HepG2 (cell line): ENCODE measurements at regions not wholly inside any gene's neighbourhood (a gene's known extent, or its start where the extent isn't known, plus 50 kb on each side); places are given as distances from the start of the nearest gene placed in this dataset.

Source experiments
- ATAC-seq: fragments of 200-7000 bp; cut with Tn5 transposase; 3 replicates; pipeline ENCODE4 v1.9.1; 2020; ENCODE audit warnings: mild to moderate bottlenecking, moderate library complexity
- BruUV-seq: library from RNA; stranded (reverse); fragments of 400-500 nt; replicated peaks from 2 replicates; lab custom pipeline; 2021; lab: Mats Ljungman, UMichigan
- CTCF ChIA-PET: fragments of 300-600 bp; formaldehyde crosslinking; extraction: SDS; loops from one replicate; lab custom pipeline; 2021; ENCODE audit warnings: low total read pairs, inconsistent platforms, low intra/inter-chr PET ratio; lab: Yijun Ruan, JAX
- POLR2A ChIA-PET: fragments of 350-600 bp; sonication (Branson Sonifier 250); formaldehyde crosslinking; loops from one replicate; lab custom pipeline; 2020; ENCODE audit warnings: antibody characterized with exemption, inconsistent platforms; lab: Yijun Ruan, JAX
- DNase-seq: peaks from one replicate; pipeline ENCODE4 v3.0.0-alpha.2; 2015; ENCODE audit warnings: low spot score
- FAIRE-seq: peaks from 3 replicates; lab custom pipeline; 2011; peaks lifted over from hg19 to GRCh38; lab: Jason Lieb, UNC
- H2AFZ ChIP-seq: one replicate; pipeline ENCODE4 v1.6.1; 2011; ENCODE audit warnings: low read length, inconsistent platforms
- H3K27ac ChIP-seq: fragments of 300-600 bp; 3 replicates; pipeline ENCODE4 v1.8.0; 2011; ENCODE audit warnings: mixed run types, mild to moderate bottlenecking, mixed read lengths, low read length, inconsistent platforms; ENCODE audit not compliant: insufficient read depth; ENCODE audit errors: extremely low read length
- H3K27me3 ChIP-seq, 2 experiments: fragments of 200-600 bp in 1 of 2; 2 replicates in 1 of 2; 3 replicates in 1 of 2; pipeline versions ENCODE4 v1.6.0 to v1.8.0; 2011; ENCODE audit warnings: low read length in 2 of 2, mild to moderate bottlenecking in 2 of 2, moderate library complexity in 2 of 2, inconsistent platforms in 1 of 2; ENCODE audit not compliant: insufficient read depth in 2 of 2, control insufficient read depth in 1 of 2
- H3K36me3 ChIP-seq, 2 experiments: fragments of 200-600 bp in 1 of 2; replicated peaks in 1 of 2; 2 replicates in 1 of 2; 3 replicates in 1 of 2; pipeline versions ENCODE4 v1.5.1 to v1.8.0; 2011; ENCODE audit warnings: low read length in 2 of 2, inconsistent platforms in 1 of 2; ENCODE audit not compliant: insufficient read depth in 2 of 2, control insufficient read depth in 1 of 2
- H3K4me1 ChIP-seq: 2 replicates; pipeline ENCODE4 v1.5.1; 2012; ENCODE audit warnings: low read length, inconsistent platforms; ENCODE audit not compliant: insufficient read depth
- H3K4me2 ChIP-seq: 2 replicates; pipeline ENCODE4 v1.6.0; 2011; ENCODE audit warnings: low read depth, low read length, inconsistent platforms
- H3K4me3 ChIP-seq, 3 experiments: fragments of 200-600 bp in 1 of 3; sonication (generic), shearing (Covaris generic) in 1 of 3; replicated peaks in 1 of 3; 2 replicates each; pipeline ENCODE4 v1.5.1; 2011 to 2016; ENCODE audit warnings: low read length in 3 of 3, inconsistent platforms in 2 of 3, low read depth in 2 of 3, mild to moderate bottlenecking in 2 of 3, control low read depth in 1 of 3, mixed read lengths in 1 of 3; ENCODE audit not compliant: insufficient read depth in 1 of 3
- H3K79me2 ChIP-seq: one replicate; pipeline ENCODE4 v1.6.1; 2011; ENCODE audit warnings: low read length, inconsistent platforms; ENCODE audit not compliant: insufficient read depth
- H3K9ac ChIP-seq: 2 replicates; pipeline ENCODE4 v1.6.0; 2011; ENCODE audit warnings: mild to moderate bottlenecking, low read depth, low read length, inconsistent platforms; ENCODE audit not compliant: insufficient read depth
- H3K9me3 ChIP-seq: 2 replicates; pipeline ENCODE4 v1.5.1; 2012; ENCODE audit warnings: mild to moderate bottlenecking, low read length
- H4K20me1 ChIP-seq: 2 replicates; pipeline ENCODE4 v1.6.0; 2011; ENCODE audit warnings: inconsistent platforms, mild to moderate bottlenecking, low read length, moderate library complexity; ENCODE audit not compliant: insufficient read depth
- AHDC1 ChIP-seq: sonication (generic); formaldehyde crosslinking; IDR thresholded peaks from 2 replicates; pipeline ENCODE4 v1.5.1; 2020; ENCODE audit warnings: mild to moderate bottlenecking, missing genetic modification reagents, borderline replicate concordance
- ATF1 ChIP-seq: IDR thresholded peaks from 2 replicates; pipeline ENCODE4 v1.6.1; 2016; ENCODE audit warnings: mild to moderate bottlenecking, control low read depth
- BHLHE40 ChIP-seq: IDR thresholded peaks from 2 replicates; pipeline ENCODE4 v1.6.1; 2011; ENCODE audit warnings: low read length, improper control_type of control experiment
- CREM ChIP-seq, 2 experiments: sonication (generic) in 1 of 2; formaldehyde crosslinking in 1 of 2; IDR thresholded peaks; 2 replicates each; pipeline versions ENCODE4 v1.4.0 to v1.6.1; 2016 to 2020; ENCODE audit warnings: antibody characterized with exemption in 1 of 2, mild to moderate bottlenecking in 1 of 2, missing genetic modification reagents in 1 of 2
- HMG20B ChIP-seq: conservative IDR thresholded peaks from 2 replicates; pipeline ENCODE4 v1.6.1; 2016; ENCODE audit warnings: missing genetic modification reagents, missing compliant biosample characterization
- NCOA2 ChIP-seq: sonication (generic); formaldehyde crosslinking; IDR thresholded peaks from 2 replicates; pipeline ENCODE4 v1.8.0; 2022; ENCODE audit warnings: inconsistent platforms
- ONECUT2 ChIP-seq: sonication (generic); formaldehyde crosslinking; IDR thresholded peaks from 2 replicates; pipeline ENCODE4 v1.4.0; 2020; ENCODE audit warnings: missing genetic modification reagents
- RXRA ChIP-seq: sonication (generic); formaldehyde crosslinking; IDR thresholded peaks from 2 replicates; pipeline ENCODE4 v1.5.1; 2020; ENCODE audit warnings: missing genetic modification reagents
- RXRB ChIP-seq: IDR thresholded peaks from 2 replicates; pipeline ENCODE4 v1.6.1; 2016; ENCODE audit warnings: borderline replicate concordance, missing genetic modification reagents, missing compliant biosample characterization
- SAP130 ChIP-seq: IDR thresholded peaks from 2 replicates; pipeline ENCODE4 v1.6.1; 2016; ENCODE audit warnings: low read depth
- SMARCE1 ChIP-seq: fragments of 450-650 bp; IDR thresholded peaks from 2 replicates; pipeline ENCODE4 v1.6.1; 2017; ENCODE audit warnings: borderline replicate concordance
- TBL1XR1 ChIP-seq: fragments of 150-350 bp; IDR thresholded peaks from 2 replicates; pipeline ENCODE4 v1.6.1; 2014; ENCODE audit warnings: borderline replicate concordance, low read length; ENCODE audit not compliant: partially characterized antibody
- TBX2 ChIP-seq: sonication (generic); formaldehyde crosslinking; IDR thresholded peaks from 2 replicates; pipeline ENCODE4 v1.5.0; 2020; ENCODE audit warnings: missing genetic modification reagents, mild to moderate bottlenecking, borderline replicate concordance
- TCF7L2 ChIP-seq: IDR thresholded peaks from 2 replicates; pipeline ENCODE4 v1.6.1; 2011; ENCODE audit warnings: mild to moderate bottlenecking, low read depth, low read length, moderate library complexity
- ZNF205 ChIP-seq: IDR thresholded peaks from 2 replicates; pipeline ENCODE4 v1.6.1; 2018; ENCODE audit warnings: missing biosample characterization, missing genetic modification reagents
- ZNF33B ChIP-seq: sonication (generic); formaldehyde crosslinking; IDR thresholded peaks from 2 replicates; pipeline ENCODE4 v1.5.1; 2020; ENCODE audit warnings: mild to moderate bottlenecking, missing genetic modification reagents
- ZNF446 ChIP-seq: sonication (generic); formaldehyde crosslinking; IDR thresholded peaks from 2 replicates; pipeline ENCODE4 v1.5.0; 2020; ENCODE audit warnings: mild to moderate bottlenecking, missing genetic modification reagents
- WGBS: methylation state at CpG from one replicate; pipeline ENCODE4 v1.1.6; 2017; ENCODE audit warnings: low lambda C conversion rate; 5-methylcytosine and 5-hydroxymethylcytosine counted together
- in situ Hi-C: cut with HindIII; loops from 2 replicates; pipeline ENCODE4 v1.10.0; 2017; ENCODE audit warnings: low pct_unique_long_range_greater_than_20kb; ENCODE audit not compliant: extremely low pct_ligation_motif_present
- intact Hi-C: fragments of 100-400 bp; cut with micrococcal nuclease; formaldehyde crosslinking; loops from one replicate; pipeline ENCODE4 v1.10.0; 2022; ENCODE audit not compliant: unreplicated experiment
- TF ChIP-seq, protein P1 (sequence below): sonication (generic); formaldehyde crosslinking; IDR thresholded peaks from 2 replicates; pipeline ENCODE4 v1.4.0; 2020; ENCODE audit warnings: missing genetic modification reagents

DNA sequence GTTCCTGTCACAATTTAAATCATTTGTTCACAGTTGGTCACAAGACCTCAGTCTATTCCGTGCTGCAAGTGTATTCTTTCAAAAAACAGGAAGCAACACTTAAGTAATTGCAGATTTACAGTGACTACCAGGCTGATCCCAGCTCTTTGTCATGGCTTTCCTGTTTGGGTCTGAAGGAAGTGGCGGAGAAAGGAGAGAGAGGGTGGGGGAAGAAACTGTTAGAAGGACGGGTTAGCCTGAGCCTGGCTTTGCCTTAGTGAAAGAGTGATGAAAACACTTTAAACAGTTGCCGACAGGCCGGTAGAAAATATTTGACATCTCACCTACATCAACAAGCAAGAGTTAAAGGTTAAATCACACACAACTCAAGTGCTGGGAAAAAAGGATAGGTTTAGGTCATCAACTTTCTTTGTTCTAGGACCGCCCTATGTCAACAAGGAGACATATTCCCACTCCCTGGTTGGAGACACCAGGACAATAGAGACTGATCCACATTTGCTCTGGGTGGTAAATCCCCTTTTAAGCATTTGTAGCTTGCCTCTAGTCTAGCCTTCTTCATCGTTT is 102.2 kb upstream of the DAB2 start:
- Histone ChIP-seq H3K9me3 (no peaks in the 10 kb centered on the region), H4K20me1 (no peaks in the 10 kb centered on the region), H3K79me2 (no peaks in the 10 kb centered on the region), H3K27ac (peak overlapping the region; percentile 16), H3K36me3 (no peaks in the 10 kb centered on the region), H3K27me3 (peaks cover 0 to 2% of the 10 kb centered on the region in 2 experiments; a peak in 1 of 5 replicates), H2AFZ (peak overlapping the region; percentile 71), H3K4me2 (peak overlapping the region; percentile 63), H3K4me3 (no peak overlapping the region; a peak in 2 of 6 replicates), H3K4me1 (peaks cover 17% of the 10 kb centered on the region), H3K9ac (no peak overlapping the region; the same call in 1 of the 2 replicates)
- BruUV-seq = no TSS peak
- FAIRE-seq = peak; percentile 21
- in situ Hi-C loops = no loop called here
- peak; percentile 85 for DNase-seq
- CTCF ChIA-PET = no interaction called here
- WGBS = 5% methylated on average over 7 of the region's 7 CpGs
- POLR2A ChIA-PET = interaction anchor here (1.2 kb wide), 1 partner anchor 102 kb away, joined by 5 read pairs; the partner anchor contains the start of gene DAB2
- intact Hi-C loops = no loop called here
- peak; percentile 95 for ATAC-seq
- TF ChIP-seq ONECUT2 (CRISPR knock-in tag) (no peak), ZNF205 (0 out of 2 replicates have a peak, but pooled peaks have one; percentile 31), ATF1 (CRISPR knock-in tag) (peak; percentile 23; the same call in 1 of the 2 replicates), BHLHE40 (0 out of 2 replicates have a peak, but pooled peaks have one; percentile 18), TBX2 (CRISPR knock-in tag) (0 out of 2 replicates have a peak, but pooled peaks have one; percentile 16), SAP130 (CRISPR knock-in tag) (peak; percentile 28; the same call in 1 of the 2 replicates), HMG20B (CRISPR knock-in tag) (peak; percentile 71), RXRA (CRISPR knock-in tag) (peak; percentile 39; the same call in 1 of the 2 replicates), ZNF446 (CRISPR knock-in tag) (no peak), AHDC1 (CRISPR knock-in tag) (peak; percentile 68; the same call in 1 of the 2 replicates), TCF7L2 (no peak), ZNF33B (CRISPR knock-in tag) (no peak), CREM (IDR thresholded peaks at IDR 0.05) (0 out of 2 replicates have a peak, but pooled peaks have one; percentile 46), CREM (CRISPR knock-in tag; IDR thresholded peaks at IDR 0.05) (no peak), SMARCE1 (no peak), RXRB (CRISPR knock-in tag) (peak; percentile 92), TBL1XR1 (peak; percentile 63), NCOA2 (peak; percentile 64)
- TF ChIP-seq, protein P1, sequence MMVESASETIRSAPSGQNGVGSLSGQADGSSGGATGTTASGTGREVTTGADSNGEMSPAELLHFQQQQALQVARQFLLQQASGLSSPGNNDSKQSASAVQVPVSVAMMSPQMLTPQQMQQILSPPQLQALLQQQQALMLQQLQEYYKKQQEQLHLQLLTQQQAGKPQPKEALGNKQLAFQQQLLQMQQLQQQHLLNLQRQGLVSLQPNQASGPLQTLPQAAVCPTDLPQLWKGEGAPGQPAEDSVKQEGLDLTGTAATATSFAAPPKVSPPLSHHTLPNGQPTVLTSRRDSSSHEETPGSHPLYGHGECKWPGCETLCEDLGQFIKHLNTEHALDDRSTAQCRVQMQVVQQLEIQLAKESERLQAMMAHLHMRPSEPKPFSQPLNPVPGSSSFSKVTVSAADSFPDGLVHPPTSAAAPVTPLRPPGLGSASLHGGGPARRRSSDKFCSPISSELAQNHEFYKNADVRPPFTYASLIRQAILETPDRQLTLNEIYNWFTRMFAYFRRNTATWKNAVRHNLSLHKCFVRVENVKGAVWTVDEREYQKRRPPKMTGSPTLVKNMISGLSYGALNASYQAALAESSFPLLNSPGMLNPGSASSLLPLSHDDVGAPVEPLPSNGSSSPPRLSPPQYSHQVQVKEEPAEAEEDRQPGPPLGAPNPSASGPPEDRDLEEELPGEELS = 0 out of 2 replicates have a peak, but pooled peaks have one; percentile 30
